B cell (primary cell): ENCODE measurements at regions not wholly inside any gene's neighbourhood (a gene's known extent, or its start where the extent isn't known, plus 50 kb on each side); places are given as distances from the start of the nearest gene placed in this dataset.

Experiments
- ATAC-seq: fragments of 200-7000 bp; cut with Tn5 transposase; one replicate; pipeline ENCODE4 v1.10.0; 2021; ENCODE audit warnings: low read depth, mild to moderate bottlenecking, moderate number of reproducible peaks, moderate library complexity
- CTCF ChIA-PET: fragments of 350-600 bp; sonication (Branson Sonifier 250); formaldehyde crosslinking; loops from one replicate; lab custom pipeline; 2021; ENCODE audit warnings: antibody characterized with exemption, inconsistent platforms; lab: Charles Lee
- POLR2A ChIA-PET: fragments of 350-600 bp; sonication (Branson Sonifier 250); formaldehyde crosslinking; loops from one replicate; lab custom pipeline; 2021; ENCODE audit warnings: antibody characterized with exemption; lab: Charles Lee
- DNase-seq: peaks from one replicate; pipeline ENCODE4 v3.0.0; 2013
- H2AFZ ChIP-seq: 2 replicates; pipeline ENCODE4 v1.6.1; 2012; ENCODE audit warnings: mild to moderate bottlenecking, low read depth, low read length; ENCODE audit not compliant: insufficient read depth, poor library complexity, severe bottlenecking
- H3K27ac ChIP-seq, 2 donors: 1 replicate in 1 of 2; 2 replicates in 1 of 2; pipeline ENCODE4 v1.5.1; 2012 to 2013; ENCODE audit warnings: low read length in 2 of 2, mild to moderate bottlenecking in 2 of 2, moderate library complexity in 1 of 2
- H3K27me3 ChIP-seq, 4 experiments: fragments of 200-600 bp in 1 of 4; sonication (generic) in 1 of 4; replicated peaks in 1 of 4; 1 replicate in 2 of 4; 2 replicates in 2 of 4; pipeline versions ENCODE4 v1.6.1 to v1.7.0; 2013 to 2016; ENCODE audit warnings: low read length in 3 of 4, mild to moderate bottlenecking in 2 of 4, mixed read lengths in 1 of 4, moderate library complexity in 1 of 4; ENCODE audit not compliant: insufficient read depth in 4 of 4, control insufficient read depth in 3 of 4; ENCODE audit errors: control extremely low read depth in 1 of 4
- H3K36me3 ChIP-seq, 2 experiments: replicated peaks in 1 of 2; 1 replicate in 1 of 2; 2 replicates in 1 of 2; pipeline versions ENCODE4 v1.6.1 to v1.7.1; 2013; ENCODE audit warnings: low read length in 1 of 2; ENCODE audit not compliant: insufficient read depth in 2 of 2, control insufficient read depth in 1 of 2; ENCODE audit errors: control extremely low read depth in 1 of 2, extremely low read depth in 1 of 2
- H3K4me1 ChIP-seq, 2 donors: fragments of 200-600 bp in 1 of 2; sonication (generic) in 1 of 2; 1 replicate in 1 of 2; 2 replicates in 1 of 2; pipeline versions ENCODE4 v1.5.1 to v1.6.1; 2013 to 2017; ENCODE audit warnings: low read length in 2 of 2; ENCODE audit not compliant: control insufficient read depth in 2 of 2, insufficient read depth in 2 of 2
- H3K4me2 ChIP-seq: replicated peaks from 2 replicates; pipeline ENCODE3; 2012; ENCODE audit warnings: mild to moderate bottlenecking, low read depth, low read length; ENCODE audit not compliant: poor library complexity, severe bottlenecking
- H3K4me3 ChIP-seq, 5 experiments: fragments of 200-600 bp in 1 of 5; sonication (generic) in 1 of 5; 1 replicate in 3 of 5; 2 replicates in 2 of 5; pipeline versions ENCODE4 v1.5.1 to v1.7.0; 2011 to 2016; ENCODE audit warnings: low read length in 4 of 5, mild to moderate bottlenecking in 4 of 5, low read depth in 2 of 5, control low read depth in 1 of 5, moderate library complexity in 1 of 5; ENCODE audit not compliant: insufficient read depth in 1 of 5; ENCODE audit errors: control extremely low read depth in 1 of 5, extremely low read depth in 1 of 5
- H3K79me2 ChIP-seq: fragments of 200-600 bp; sonication (generic); one replicate; pipeline ENCODE4 v1.6.0; 2016; ENCODE audit warnings: low read length; ENCODE audit not compliant: control insufficient read depth, insufficient read depth
- H3K9ac ChIP-seq: fragments of 200-600 bp; sonication (generic); 2 replicates; pipeline ENCODE4 v1.6.1; 2017; ENCODE audit warnings: mild to moderate bottlenecking, low read length, moderate library complexity
- H3K9me3 ChIP-seq, 3 donors: one replicate each; pipeline versions ENCODE4 v1.6.1 to v1.7.1; 2013; ENCODE audit warnings: low read length in 2 of 3; ENCODE audit not compliant: control insufficient read depth in 2 of 3, insufficient read depth in 1 of 3; ENCODE audit errors: control extremely low read depth in 1 of 3
- H4K20me1 ChIP-seq: 2 replicates; pipeline ENCODE4 v1.6.0; 2012; ENCODE audit warnings: mild to moderate bottlenecking, low read length; ENCODE audit not compliant: insufficient read depth, control insufficient read depth, poor library complexity, severe bottlenecking
- H3K27ac Mint-ChIP-seq: one replicate; pipeline ENCODE4 v1.8.0; 2021; ENCODE audit warnings: mixed read lengths
- H3K27me3 Mint-ChIP-seq: one replicate; pipeline ENCODE4 v1.8.0; 2021; ENCODE audit warnings: mixed read lengths
- H3K4me1 Mint-ChIP-seq: one replicate; pipeline ENCODE4 v1.8.0; 2021; ENCODE audit warnings: mixed read lengths
- H3K4me3 Mint-ChIP-seq: one replicate; pipeline ENCODE4 v1.8.0; 2021; ENCODE audit warnings: mixed read lengths
- H3K9me3 Mint-ChIP-seq: one replicate; pipeline ENCODE4 v1.8.0; 2022; ENCODE audit warnings: mixed read lengths; ENCODE audit not compliant: insufficient read depth
- CTCF ChIP-seq: fragments of 200-600 bp; IDR thresholded peaks from one replicate; pipeline ENCODE4 v1.8.0; 2022; ENCODE audit warnings: antibody characterized with exemption, mild to moderate bottlenecking
- EZH2 ChIP-seq: IDR thresholded peaks from 2 replicates; pipeline ENCODE4 v1.6.1; 2012; ENCODE audit warnings: borderline replicate concordance, low read depth, mild to moderate bottlenecking, moderate library complexity, low read length; ENCODE audit not compliant: insufficient read depth, poor library complexity, severe bottlenecking
- WGBS: methylation state at CpG from one replicate; pipeline ENCODE4 v1.1.5; 2013; ENCODE audit warnings: missing lambda C conversion rate; ENCODE audit not compliant: insufficient coverage; 5-methylcytosine and 5-hydroxymethylcytosine counted together
- intact Hi-C: fragments of 100-400 bp; cut with micrococcal nuclease; formaldehyde crosslinking; loops from one replicate; pipeline ENCODE4 v1.10.0; 2022

- intact Hi-C loops, result no loop called here
- H3K27me3 Mint-ChIP-seq, result no peaks in the 10 kb centered on the region
- H4K20me1 ChIP-seq, result no peaks in the 10 kb centered on the region
- H3K4me3 ChIP-seq, result no peak overlapping the region
- no peaks in the 10 kb centered on the region for H3K9me3 Mint-ChIP-seq
- peaks cover 7% of the 10 kb centered on the region for H3K4me1 Mint-ChIP-seq
- H3K27ac ChIP-seq, result no peak overlapping the region
- H3K27me3 ChIP-seq, result no peaks in the 10 kb centered on the region
- H3K36me3 ChIP-seq, result no peaks in the 10 kb centered on the region
- H3K9me3 ChIP-seq, result no peaks in the 10 kb centered on the region
- H3K27ac Mint-ChIP-seq, result no peak overlapping the region
- TF ChIP-seq CTCF, result no peak
- no peak for TF ChIP-seq EZH2
- no peak for ATAC-seq
- no peaks in the 10 kb centered on the region for H3K4me1 ChIP-seq
- no peak overlapping the region for H3K4me3 Mint-ChIP-seq
- WGBS, result no CpG with 5 or more reads among the region's 4 CpGs
- ChIA-PET CTCF (interaction anchor here (0.6 to 1.1 kb wide), 2 partner anchors 42 to 57 kb away, joined by 3 to 4 read pairs; no protein-coding TSS in a partner anchor), POLR2A (no interaction called here)
- DNase-seq, result no peak
- H3K79me2 ChIP-seq, result no peaks in the 10 kb centered on the region
- H3K9ac ChIP-seq, result no peak overlapping the region
- no peak overlapping the region for H2AFZ ChIP-seq
- no peak overlapping the region for H3K4me2 ChIP-seq
Measured at GRCh38 chr5:36417668-36418067, 116.0 kb upstream of the RANBP3L start.

- intact Hi-C loops, result no loop called here
- Histone ChIP-seq H3K27me3 (no peaks in the 10 kb centered on the region), H3K36me3 (no peaks in the 10 kb centered on the region), H2AFZ (no peak overlapping the region), H3K9ac (no peak overlapping the region), H3K4me1 (no peaks in the 10 kb centered on the region), H4K20me1 (no peaks in the 10 kb centered on the region), H3K9me3 (no peaks in the 10 kb centered on the region), H3K79me2 (no peaks in the 10 kb centered on the region), H3K27ac (no peak overlapping the region), H3K4me2 (no peak overlapping the region), H3K4me3 (no peak overlapping the region)
- H3K27me3 Mint-ChIP-seq, result no peaks in the 10 kb centered on the region
- CTCF ChIA-PET, result interaction anchor here (0.6 kb wide), 1 partner anchor 42 kb away, joined by 3 read pairs; no protein-coding TSS in a partner anchor
- POLR2A ChIA-PET, result no interaction called here
- WGBS, result 80% methylated on average over 4 of the region's 6 CpGs
- ATAC-seq (no peak), DNase-seq (no peak)
- H3K4me3 Mint-ChIP-seq, result no peak overlapping the region
- peaks cover 7% of the 10 kb centered on the region for H3K4me1 Mint-ChIP-seq
- H3K9me3 Mint-ChIP-seq, result no peaks in the 10 kb centered on the region
- TF ChIP-seq EZH2 (no peak), CTCF (no peak)
- no peak overlapping the region for H3K27ac Mint-ChIP-seq
Measured at GRCh38 chr5:36418152-36418979, 116.7 kb upstream of the RANBP3L start.
